GM23338 (cell line): ENCODE measurements at regions not wholly inside any gene's neighbourhood (a gene's known extent, or its start where the extent isn't known, plus 50 kb on each side); places are given as distances from the start of the nearest gene placed in this dataset.

Experiments
- ATAC-seq: fragments of 200-7000 bp; cut with Tn5 transposase; 3 replicates; pipeline ENCODE4 v1.9.1; 2020
- DNase-seq: peaks from one replicate; pipeline ENCODE4 v3.0.0-alpha.2; 2015; ENCODE audit warnings: low spot score
- H2AFZ ChIP-seq: fragments of 200-600 bp; sonication (generic); 2 replicates; pipeline ENCODE4 v1.8.0; 2016; ENCODE audit warnings: antibody characterized with exemption, mild to moderate bottlenecking, moderate library complexity
- H3F3A ChIP-seq: fragments of 200-600 bp; sonication (generic); replicated peaks from 2 replicates; pipeline ENCODE4 v1.8.0; 2017; ENCODE audit warnings: antibody characterized with exemption, mixed run types, low read depth
- H3K27ac ChIP-seq: fragments of 200-600 bp; sonication (generic); 2 replicates; pipeline ENCODE4 v1.6.1; 2016; ENCODE audit warnings: low read depth
- H3K27me3 ChIP-seq: fragments of 200-600 bp; sonication (generic); 2 replicates; pipeline ENCODE4 v1.8.0; 2016; ENCODE audit warnings: mild to moderate bottlenecking, mixed run types, moderate library complexity; ENCODE audit not compliant: insufficient read depth
- H3K36me3 ChIP-seq: fragments of 200-600 bp; sonication (generic); 2 replicates; pipeline ENCODE4 v1.8.0; 2016; ENCODE audit warnings: mild to moderate bottlenecking; ENCODE audit not compliant: insufficient read depth
- H3K4me1 ChIP-seq: fragments of 200-600 bp; sonication (generic); 2 replicates; pipeline ENCODE4 v1.8.0; 2016; ENCODE audit warnings: mild to moderate bottlenecking, moderate library complexity; ENCODE audit not compliant: insufficient read depth
- H3K4me2 ChIP-seq: fragments of 200-600 bp; sonication (generic); 2 replicates; pipeline ENCODE4 v1.7.1; 2017; ENCODE audit warnings: mixed run types
- H3K4me3 ChIP-seq: fragments of 200-600 bp; sonication (generic); 2 replicates; pipeline ENCODE4 v1.6.1; 2016; ENCODE audit warnings: mixed run types
- H3K79me2 ChIP-seq: fragments of 200-600 bp; sonication (generic); replicated peaks from 2 replicates; pipeline ENCODE4 v1.8.0; 2017; ENCODE audit warnings: mild to moderate bottlenecking; ENCODE audit not compliant: insufficient read depth
- H3K9me2 ChIP-seq: fragments of 200-600 bp; sonication (generic); 2 replicates; pipeline ENCODE4 v1.8.0; 2017; ENCODE audit not compliant: insufficient read depth
- H4K20me1 ChIP-seq: fragments of 200-600 bp; sonication (generic); replicated peaks from 2 replicates; pipeline ENCODE4 v1.8.0; 2017; ENCODE audit warnings: mild to moderate bottlenecking; ENCODE audit not compliant: insufficient read depth
- H3K27ac Mint-ChIP-seq: 2 replicates; pipeline ENCODE4 v1.8.0; 2020; ENCODE audit warnings: inconsistent platforms, mild to moderate bottlenecking, moderate library complexity, mixed read lengths
- H3K27me3 Mint-ChIP-seq: 3 replicates; pipeline ENCODE4 v1.8.0; 2022; ENCODE audit warnings: low read depth, mild to moderate bottlenecking, moderate library complexity, mixed read lengths, inconsistent platforms; ENCODE audit not compliant: insufficient read depth, poor library complexity
- H3K36me3 Mint-ChIP-seq: 3 replicates; pipeline ENCODE4 v1.8.0; 2021; ENCODE audit warnings: low read depth, mild to moderate bottlenecking, inconsistent platforms, moderate library complexity, mixed read lengths
- H3K4me1 Mint-ChIP-seq: 3 replicates; pipeline ENCODE4 v1.8.0; 2020; ENCODE audit warnings: mild to moderate bottlenecking, inconsistent platforms, mixed read lengths
- H3K4me3 Mint-ChIP-seq: 3 replicates; pipeline ENCODE4 v1.8.0; 2021; ENCODE audit warnings: moderate library complexity, mild to moderate bottlenecking, inconsistent platforms, mixed read lengths
- H3K9me3 Mint-ChIP-seq: 3 replicates; pipeline ENCODE4 v1.8.0; 2020; ENCODE audit warnings: moderate library complexity, mild to moderate bottlenecking, inconsistent platforms, mixed read lengths
- CTCF ChIP-seq, 2 experiments: fragments of 200-600 bp in 1 of 2; sonication (generic) in 1 of 2; conservative IDR thresholded peaks; 2 replicates each; pipeline versions ENCODE4 v1.5.1 to v1.6.1; 2016 to 2017; ENCODE audit warnings: antibody characterized with exemption in 2 of 2, low read depth in 2 of 2, mild to moderate bottlenecking in 2 of 2, moderate library complexity in 1 of 2
- ETS1 ChIP-seq: IDR thresholded peaks from 2 replicates; pipeline ENCODE4 v1.6.1; 2016; ENCODE audit warnings: antibody characterized with exemption
- REST ChIP-seq: IDR thresholded peaks from one replicate; pipeline ENCODE4 v1.6.1; 2018; ENCODE audit warnings: antibody characterized with exemption; ENCODE audit not compliant: unreplicated experiment
- ZNF114 ChIP-seq: fragments of 250-450 bp; sonication (Bioruptor Pico); IDR thresholded peaks from 2 replicates; pipeline ENCODE4 v1.5.0; 2020; ENCODE audit warnings: mild to moderate bottlenecking, moderate library complexity
- ZNF331 ChIP-seq: fragments of 250-450 bp; sonication (Bioruptor Pico); IDR thresholded peaks from 2 replicates; pipeline ENCODE4 v1.5.0; 2020; ENCODE audit warnings: low read depth, mild to moderate bottlenecking, moderate library complexity

DNA sequence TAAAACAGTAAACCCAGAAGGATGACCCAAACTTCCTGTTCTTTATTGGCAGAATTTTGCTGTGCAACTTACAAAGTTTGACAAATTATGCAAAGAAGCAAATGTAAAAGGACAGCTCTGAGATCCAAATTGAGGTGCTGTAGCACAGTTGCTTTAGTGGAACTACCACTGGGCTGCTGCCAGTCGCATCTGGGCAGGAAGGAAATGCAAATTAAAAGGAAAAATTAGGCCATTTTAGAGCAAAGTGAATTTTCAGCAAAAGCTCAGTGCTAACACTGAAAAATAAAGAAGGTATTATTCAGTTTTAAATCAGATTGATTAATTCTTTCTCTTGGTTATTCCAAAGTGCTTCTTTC is 104.5 kb downstream of the ZMAT3 start:
- H3K27me3 ChIP-seq: no peaks in the 10 kb centered on the region
- no peak overlapping the region for H3K4me3 Mint-ChIP-seq
- H3K27ac ChIP-seq: no peak overlapping the region
- peak overlapping the region; percentile 72 for H3K27ac Mint-ChIP-seq
- no peaks in the 10 kb centered on the region for H3F3A ChIP-seq
- H3K4me1 Mint-ChIP-seq: peaks cover 13% of the 10 kb centered on the region
- no peaks in the 10 kb centered on the region for H4K20me1 ChIP-seq
- peaks cover 8% of the 10 kb centered on the region for H3K4me1 ChIP-seq
- no peaks in the 10 kb centered on the region for H3K9me2 ChIP-seq
- no peak overlapping the region for H3K4me3 ChIP-seq
- H2AFZ ChIP-seq: peak overlapping the region; percentile 3; the same call in 1 of the 2 replicates
- no peaks in the 10 kb centered on the region for H3K36me3 ChIP-seq
- DNase-seq: no peak
- H3K36me3 Mint-ChIP-seq: no peaks in the 10 kb centered on the region
- ATAC-seq: no peak
- H3K9me3 Mint-ChIP-seq: no peaks in the 10 kb centered on the region
- 0 out of 2 replicates have a peak overlapping the region, but pooled peaks have one; percentile 4 for H3K4me2 ChIP-seq
- H3K27me3 Mint-ChIP-seq: no peaks in the 10 kb centered on the region
- no peak for TF ChIP-seq ETS1
- no peak for TF ChIP-seq ZNF114
- TF ChIP-seq REST: no peak
- H3K79me2 ChIP-seq: no peaks in the 10 kb centered on the region

DNA sequence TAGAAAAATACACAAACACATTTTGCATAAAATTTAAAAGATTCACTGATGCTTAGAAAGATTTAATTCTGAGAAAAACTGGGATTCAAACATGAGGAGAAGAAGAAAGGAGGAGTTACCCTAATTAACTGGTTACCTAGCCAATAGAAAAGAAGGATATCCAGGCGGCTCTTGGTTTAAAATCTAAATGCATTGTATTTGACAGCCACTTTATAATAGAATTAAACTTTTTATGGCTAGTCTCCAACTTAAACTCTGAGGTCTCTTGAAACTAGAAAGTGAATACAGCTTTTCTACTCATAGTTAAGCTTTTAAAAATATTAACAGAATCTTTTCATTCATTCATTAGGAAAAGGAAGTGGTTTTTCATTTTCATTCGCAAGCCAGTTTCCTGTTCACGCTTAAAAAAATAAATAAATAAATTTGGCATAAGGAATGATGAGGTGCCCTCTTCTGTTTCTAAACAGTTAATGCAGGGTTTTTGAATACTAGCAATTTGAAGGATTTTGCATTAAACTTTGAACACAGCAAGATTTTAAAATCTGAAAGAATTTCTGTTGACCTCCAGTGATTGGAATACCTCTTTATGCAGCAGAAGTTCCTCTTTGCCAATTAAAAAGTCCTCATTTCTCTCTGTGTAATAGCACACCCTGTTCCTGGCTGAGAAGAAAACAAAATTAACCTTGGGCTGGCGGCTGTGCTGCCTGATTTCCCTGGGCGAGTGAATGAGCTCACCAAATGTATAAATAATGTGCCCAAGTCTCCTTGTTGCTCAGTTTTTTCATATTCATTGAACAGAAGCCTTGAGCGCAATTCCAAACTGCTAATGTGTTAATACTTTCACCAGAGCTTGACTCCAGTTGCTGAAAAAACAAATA is 105.1 kb downstream of the ZMAT3 start:
- Histone ChIP-seq H3F3A (no peaks in the 10 kb centered on the region), H2AFZ (peak overlapping the region; percentile 3; the same call in 1 of the 2 replicates), H3K9me2 (no peaks in the 10 kb centered on the region), H4K20me1 (no peaks in the 10 kb centered on the region), H3K4me1 (peaks cover 8% of the 10 kb centered on the region), H3K79me2 (no peaks in the 10 kb centered on the region), H3K27ac (no peak overlapping the region), H3K4me3 (no peak overlapping the region), H3K27me3 (no peaks in the 10 kb centered on the region), H3K36me3 (no peaks in the 10 kb centered on the region), H3K4me2 (0 out of 2 replicates have a peak overlapping the region, but pooled peaks have one; percentile 4)
- Mint-ChIP-seq H3K4me3 (no peak overlapping the region), H3K9me3 (no peaks in the 10 kb centered on the region), H3K27ac (peak overlapping the region; percentile 72), H3K36me3 (no peaks in the 10 kb centered on the region), H3K4me1 (peaks cover 13% of the 10 kb centered on the region), H3K27me3 (no peaks in the 10 kb centered on the region)
- DNase-seq (peak; percentile 37), ATAC-seq (no peak; the same call in 2 of the 3 replicates)
- TF ChIP-seq ZNF114 (no peak), CTCF (conservative IDR thresholded peaks at IDR 0.05; ENCODE audit: low read depth in 2 of 2) (peak; percentile 50 to 65), ZNF331 (CRISPR knock-in tag) (no peak)
